ENCODE measurements at regions not wholly inside any gene's neighbourhood (a gene's known extent, or its start where the extent isn't known, plus 50 kb on each side); places are given as distances from the start of the nearest gene placed in this dataset.

DNA sequence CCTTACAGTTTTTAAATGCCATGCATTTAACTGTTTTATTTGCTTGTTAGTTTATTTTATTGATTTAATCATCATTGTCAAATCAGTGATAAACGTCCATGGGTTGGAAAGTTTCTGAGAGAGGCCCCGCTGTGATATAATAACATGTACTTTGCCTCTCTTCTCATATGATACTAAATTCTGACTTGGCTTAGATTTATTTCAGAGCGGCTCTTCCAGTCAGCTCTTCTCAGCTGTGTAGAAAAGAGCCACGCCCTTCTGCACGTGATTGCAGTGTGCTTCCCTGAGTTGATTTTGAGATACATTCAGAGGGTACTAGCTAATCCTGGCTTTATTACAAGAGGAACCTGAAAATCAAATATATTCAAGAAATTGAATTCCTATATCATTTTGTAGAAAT, 218.6 kb downstream of the KCNE4 start:
- Histone ChIP-seq H3K4me3 (ENCODE audit: insufficient read depth, low read depth, low read length) (no peak overlapping the region), H3K79me2 (ENCODE audit: insufficient read depth, low read length) (no peaks in the 10 kb centered on the region), H2AFZ (ENCODE audit: low read depth, low read length) (no peak overlapping the region), H3K27me3 (ENCODE audit: insufficient read depth, low read length) (no peaks in the 10 kb centered on the region), H3K4me2 (ENCODE audit: low read length) (no peak overlapping the region), H3K9ac (ENCODE audit: low read length) (no peak overlapping the region), H3K36me3 (ENCODE audit: insufficient read depth, low read length) (no peaks in the 10 kb centered on the region), H3K9me3 (ENCODE audit: insufficient read depth, low read depth, low read length) (no peaks in the 10 kb centered on the region), H4K20me1 (ENCODE audit: insufficient read depth, low read length) (no peaks in the 10 kb centered on the region), H3K27ac (ENCODE audit: low read depth, low read length) (no peak overlapping the region), H3K4me1 (ENCODE audit: insufficient read depth, low read length) (no peaks in the 10 kb centered on the region)
- Mint-ChIP-seq H3K36me3 (ENCODE audit: low read depth, unreplicated experiment) (no peaks in the 10 kb centered on the region), H3K4me3 (ENCODE audit: unreplicated experiment) (no peak overlapping the region), H3K27me3 (ENCODE audit: low read depth, unreplicated experiment) (no peaks in the 10 kb centered on the region), H3K27ac (ENCODE audit: unreplicated experiment) (no peak overlapping the region), H3K4me1 (ENCODE audit: low read depth, unreplicated experiment) (peaks cover 4% of the 10 kb centered on the region), H3K9me3 (ENCODE audit: unreplicated experiment) (no peaks in the 10 kb centered on the region)
- TF ChIP-seq, protein P1, sequence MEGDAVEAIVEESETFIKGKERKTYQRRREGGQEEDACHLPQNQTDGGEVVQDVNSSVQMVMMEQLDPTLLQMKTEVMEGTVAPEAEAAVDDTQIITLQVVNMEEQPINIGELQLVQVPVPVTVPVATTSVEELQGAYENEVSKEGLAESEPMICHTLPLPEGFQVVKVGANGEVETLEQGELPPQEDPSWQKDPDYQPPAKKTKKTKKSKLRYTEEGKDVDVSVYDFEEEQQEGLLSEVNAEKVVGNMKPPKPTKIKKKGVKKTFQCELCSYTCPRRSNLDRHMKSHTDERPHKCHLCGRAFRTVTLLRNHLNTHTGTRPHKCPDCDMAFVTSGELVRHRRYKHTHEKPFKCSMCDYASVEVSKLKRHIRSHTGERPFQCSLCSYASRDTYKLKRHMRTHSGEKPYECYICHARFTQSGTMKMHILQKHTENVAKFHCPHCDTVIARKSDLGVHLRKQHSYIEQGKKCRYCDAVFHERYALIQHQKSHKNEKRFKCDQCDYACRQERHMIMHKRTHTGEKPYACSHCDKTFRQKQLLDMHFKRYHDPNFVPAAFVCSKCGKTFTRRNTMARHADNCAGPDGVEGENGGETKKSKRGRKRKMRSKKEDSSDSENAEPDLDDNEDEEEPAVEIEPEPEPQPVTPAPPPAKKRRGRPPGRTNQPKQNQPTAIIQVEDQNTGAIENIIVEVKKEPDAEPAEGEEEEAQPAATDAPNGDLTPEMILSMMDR (IDR thresholded peaks at IDR 0.05; ENCODE audit: insufficient read depth, low read depth, low read length) = no peak
- TF ChIP-seq EZH2 (IDR thresholded peaks at IDR 0.05; ENCODE audit: insufficient read depth, low read length) = no peak
- DNase-seq (ENCODE audit: low read depth) (no peak), FAIRE-seq (no peak)

DNA sequence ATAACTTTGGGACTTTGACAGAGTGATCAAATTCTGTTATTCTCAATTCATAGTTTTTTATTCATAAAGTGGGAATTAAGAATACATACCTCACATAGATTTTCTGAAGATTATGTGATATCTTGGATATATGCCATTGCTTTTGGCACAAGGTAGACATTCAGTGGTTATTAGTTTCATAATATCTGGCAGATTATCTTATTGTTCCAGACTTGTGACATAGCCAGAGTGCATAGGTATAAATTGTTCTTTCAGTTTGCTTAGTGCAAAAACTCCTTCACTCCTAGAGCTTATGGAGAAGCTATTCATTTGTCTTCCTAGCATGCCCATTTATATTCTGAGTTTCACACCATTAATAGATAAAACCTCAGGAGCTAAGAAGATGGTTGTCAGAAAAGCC, 222.0 kb downstream of the KCNE4 start:
- no peaks in the 10 kb centered on the region for H3K9me3 ChIP-seq (ENCODE audit: insufficient read depth, low read depth, low read length)
- TF ChIP-seq, protein P1 (IDR thresholded peaks at IDR 0.05; ENCODE audit: insufficient read depth, low read depth, low read length) = no peak
- no peak for TF ChIP-seq EZH2 (IDR thresholded peaks at IDR 0.05; ENCODE audit: insufficient read depth, low read length)
- H3K9ac ChIP-seq (ENCODE audit: low read length) = no peak overlapping the region
- H3K27me3 Mint-ChIP-seq (ENCODE audit: low read depth, unreplicated experiment) = no peaks in the 10 kb centered on the region
- no peaks in the 10 kb centered on the region for H3K79me2 ChIP-seq (ENCODE audit: insufficient read depth, low read length)
- no peaks in the 10 kb centered on the region for H3K4me1 ChIP-seq (ENCODE audit: insufficient read depth, low read length)
- no peak overlapping the region for H3K4me2 ChIP-seq (ENCODE audit: low read length)
- no peaks in the 10 kb centered on the region for H3K36me3 ChIP-seq (ENCODE audit: insufficient read depth, low read length)
- H3K27ac Mint-ChIP-seq (ENCODE audit: unreplicated experiment) = no peak overlapping the region
- H3K36me3 Mint-ChIP-seq (ENCODE audit: low read depth, unreplicated experiment) = no peaks in the 10 kb centered on the region
- peaks cover 4% of the 10 kb centered on the region for H3K4me1 Mint-ChIP-seq (ENCODE audit: low read depth, unreplicated experiment)
- H3K27me3 ChIP-seq (ENCODE audit: insufficient read depth, low read length) = no peaks in the 10 kb centered on the region
- no peaks in the 10 kb centered on the region for H3K9me3 Mint-ChIP-seq (ENCODE audit: unreplicated experiment)
- H3K4me3 Mint-ChIP-seq (ENCODE audit: unreplicated experiment) = no peak overlapping the region
- FAIRE-seq = no peak
- no peak overlapping the region for H3K27ac ChIP-seq (ENCODE audit: low read depth, low read length)
- H2AFZ ChIP-seq (ENCODE audit: low read depth, low read length) = no peak overlapping the region
- DNase-seq (ENCODE audit: low read depth) = no peak
- H3K4me3 ChIP-seq (ENCODE audit: insufficient read depth, low read depth, low read length) = no peak overlapping the region
- H4K20me1 ChIP-seq (ENCODE audit: insufficient read depth, low read length) = no peaks in the 10 kb centered on the region

DNA sequence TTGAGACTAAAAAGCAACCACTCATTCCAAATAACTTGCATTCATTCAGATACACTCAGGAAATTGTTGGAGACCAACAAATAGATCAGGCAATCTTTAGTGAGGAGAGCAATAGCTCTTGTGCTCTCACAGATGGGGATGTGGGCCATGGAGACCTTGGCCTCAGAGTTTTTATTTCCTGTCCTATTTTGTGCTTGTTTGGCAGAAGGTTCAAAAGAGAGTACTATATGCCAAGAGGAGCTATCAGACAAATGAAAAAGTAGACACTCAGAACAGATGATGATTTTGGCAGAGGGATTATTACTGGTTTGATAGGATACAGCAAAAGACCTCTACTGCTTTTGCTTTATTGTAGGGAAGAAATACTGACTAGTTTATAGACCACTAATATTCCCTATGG, 230.2 kb downstream of the KCNE4 start:
- Histone ChIP-seq H3K9me3 (ENCODE audit: insufficient read depth, low read depth, low read length) (no peaks in the 10 kb centered on the region), H3K4me1 (ENCODE audit: insufficient read depth, low read length) (no peaks in the 10 kb centered on the region), H2AFZ (ENCODE audit: low read depth, low read length) (no peak overlapping the region), H3K27ac (ENCODE audit: low read depth, low read length) (no peak overlapping the region), H3K27me3 (ENCODE audit: insufficient read depth, low read length) (no peaks in the 10 kb centered on the region), H3K79me2 (ENCODE audit: insufficient read depth, low read length) (no peaks in the 10 kb centered on the region), H4K20me1 (ENCODE audit: insufficient read depth, low read length) (no peaks in the 10 kb centered on the region), H3K4me3 (ENCODE audit: insufficient read depth, low read depth, low read length) (no peak overlapping the region), H3K36me3 (ENCODE audit: insufficient read depth, low read length) (no peaks in the 10 kb centered on the region), H3K4me2 (ENCODE audit: low read length) (no peak overlapping the region), H3K9ac (ENCODE audit: low read length) (no peak overlapping the region)
- Mint-ChIP-seq H3K27ac (ENCODE audit: unreplicated experiment) (no peak overlapping the region), H3K27me3 (ENCODE audit: low read depth, unreplicated experiment) (no peaks in the 10 kb centered on the region), H3K36me3 (ENCODE audit: low read depth, unreplicated experiment) (no peaks in the 10 kb centered on the region), H3K9me3 (ENCODE audit: unreplicated experiment) (no peaks in the 10 kb centered on the region), H3K4me1 (ENCODE audit: low read depth, unreplicated experiment) (no peaks in the 10 kb centered on the region), H3K4me3 (ENCODE audit: unreplicated experiment) (no peak overlapping the region)
- no peak for DNase-seq (ENCODE audit: low read depth)
- TF ChIP-seq, protein P1 (IDR thresholded peaks at IDR 0.05; ENCODE audit: insufficient read depth, low read depth, low read length) = no peak
- no peak for TF ChIP-seq EZH2 (IDR thresholded peaks at IDR 0.05; ENCODE audit: insufficient read depth, low read length)
- no peak for FAIRE-seq
